Fibroblast of lung (primary cell): ENCODE measurements at regions not wholly inside any gene's neighbourhood (a gene's known extent, or its start where the extent isn't known, plus 50 kb on each side); places are given as distances from the start of the nearest gene placed in this dataset.

Experiments used
- DNase-seq, 2 donors: peaks; one replicate each; pipeline versions ENCODE4 v3.0.0 to v3.0.0-alpha.2; 2010; ENCODE audit warnings: low read depth in 2 of 2
- H2AFZ ChIP-seq: 2 replicates; pipeline ENCODE4 v1.5.1; 2012; ENCODE audit warnings: low read length, control low read depth, inconsistent platforms
- H3K27ac ChIP-seq: 2 replicates; pipeline ENCODE4 v1.5.1; 2011; ENCODE audit warnings: low read length, control low read depth; ENCODE audit not compliant: insufficient read depth
- H3K27me3 ChIP-seq: 2 replicates; pipeline ENCODE4 v1.5.1; 2011; ENCODE audit warnings: mild to moderate bottlenecking, low read length; ENCODE audit not compliant: control insufficient read depth, insufficient read depth
- H3K36me3 ChIP-seq: 2 replicates; pipeline ENCODE4 v1.5.1; 2011; ENCODE audit warnings: low read length; ENCODE audit not compliant: control insufficient read depth, insufficient read depth
- H3K4me1 ChIP-seq: 2 replicates; pipeline ENCODE4 v1.5.1; 2011; ENCODE audit warnings: low read length; ENCODE audit not compliant: control insufficient read depth, insufficient read depth; ENCODE audit errors: extremely low read depth
- H3K4me2 ChIP-seq: 2 replicates; pipeline ENCODE4 v1.5.1; 2011; ENCODE audit warnings: low read length, control low read depth; ENCODE audit not compliant: insufficient read depth; ENCODE audit errors: extremely low read depth
- H3K4me3 ChIP-seq, 4 experiments: fragments of 200-600 bp in 1 of 4; sonication (generic) in 1 of 4; replicated peaks in 1 of 4; 2 replicates each; pipeline ENCODE4 v1.5.1; 2011 to 2016; ENCODE audit warnings: low read length in 4 of 4, low read depth in 3 of 4, mild to moderate bottlenecking in 3 of 4, control low read depth in 2 of 4, inconsistent platforms in 1 of 4, mixed read lengths in 1 of 4; ENCODE audit not compliant: insufficient read depth in 1 of 4; ENCODE audit errors: control extremely low read depth in 1 of 4
- H3K79me2 ChIP-seq: 2 replicates; pipeline ENCODE4 v1.5.1; 2012; ENCODE audit warnings: mild to moderate bottlenecking, low read length, inconsistent platforms; ENCODE audit not compliant: control insufficient read depth, insufficient read depth
- H3K9ac ChIP-seq: 2 replicates; pipeline ENCODE4 v1.5.1; 2011; ENCODE audit warnings: mild to moderate bottlenecking, low read length, control low read depth; ENCODE audit not compliant: insufficient read depth
- H3K9me3 ChIP-seq: 2 replicates; pipeline ENCODE4 v1.5.1; 2012; ENCODE audit warnings: low read depth, low read length; ENCODE audit not compliant: control insufficient read depth, insufficient read depth
- H4K20me1 ChIP-seq: 2 replicates; pipeline ENCODE4 v1.5.1; 2011; ENCODE audit warnings: low read length; ENCODE audit not compliant: control insufficient read depth, insufficient read depth; ENCODE audit errors: extremely low read depth
- CTCF ChIP-seq, 2 donors: IDR thresholded peaks in 1 of 2; conservative IDR thresholded peaks in 1 of 2; 1 replicate in 1 of 2; 2 replicates in 1 of 2; pipeline ENCODE4 v1.5.1; 2011 to 2012; ENCODE audit warnings: low read length in 2 of 2, control low read depth in 1 of 2, inconsistent platforms in 1 of 2, low read depth in 1 of 2, mild to moderate bottlenecking in 1 of 2
- EZH2 ChIP-seq: IDR thresholded peaks from 2 replicates; pipeline ENCODE4 v1.5.1; 2012; ENCODE audit warnings: low read length, control low read depth, mild to moderate bottlenecking; ENCODE audit errors: missing control alignments

DNA sequence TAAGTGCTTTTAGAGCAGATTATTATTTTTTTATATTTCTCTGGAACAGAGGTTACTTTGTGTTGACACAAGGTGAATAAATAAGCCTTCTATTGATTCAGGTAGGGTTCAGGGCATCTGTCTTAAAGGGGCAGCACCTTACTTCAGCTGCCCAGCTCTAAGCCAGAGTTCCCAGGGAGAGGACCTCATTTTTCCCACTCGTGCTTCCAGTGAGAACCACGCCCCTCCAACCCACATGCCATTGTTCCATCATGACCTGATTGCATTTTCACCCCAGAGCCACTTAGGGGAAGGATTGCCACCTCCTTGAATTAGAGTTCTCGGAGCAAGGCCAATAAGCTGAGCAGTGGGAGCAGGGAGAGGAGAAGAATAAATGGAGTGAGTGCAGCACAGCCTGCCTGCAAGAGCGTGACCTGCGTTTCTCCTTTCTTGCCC is 104.3 kb upstream of the FRY start:
- Histone ChIP-seq H2AFZ (no peak overlapping the region), H3K9ac (no peak overlapping the region), H3K36me3 (no peaks in the 10 kb centered on the region), H3K9me3 (no peaks in the 10 kb centered on the region), H3K79me2 (no peaks in the 10 kb centered on the region), H3K4me3 (no peak overlapping the region), H3K4me2 (no peak overlapping the region), H3K4me1 (no peaks in the 10 kb centered on the region), H3K27ac (no peak overlapping the region), H3K27me3 (no peaks in the 10 kb centered on the region), H4K20me1 (no peaks in the 10 kb centered on the region)
- no peak for DNase-seq
- no peak for TF ChIP-seq EZH2
- TF ChIP-seq CTCF (conservative IDR thresholded peaks at IDR 0.05 in 1 of 2, IDR thresholded peaks at IDR 0.05 in 1 of 2; ENCODE audit: low read depth in 1 of 2, low read length in 2 of 2), result no peak

- no peaks in the 10 kb centered on the region for H3K36me3 ChIP-seq
- TF ChIP-seq CTCF (conservative IDR thresholded peaks at IDR 0.05 in 1 of 2, IDR thresholded peaks at IDR 0.05 in 1 of 2; ENCODE audit: low read depth in 1 of 2, low read length in 2 of 2) (no peak), EZH2 (no peak)
- no peaks in the 10 kb centered on the region for H3K9me3 ChIP-seq
- H3K27ac ChIP-seq, result no peak overlapping the region
- H3K27me3 ChIP-seq, result no peaks in the 10 kb centered on the region
- no peak overlapping the region for H3K4me3 ChIP-seq
- no peaks in the 10 kb centered on the region for H4K20me1 ChIP-seq
- no peaks in the 10 kb centered on the region for H3K79me2 ChIP-seq
- H2AFZ ChIP-seq, result no peak overlapping the region
- DNase-seq, result no peak
- H3K4me2 ChIP-seq, result no peak overlapping the region
- no peaks in the 10 kb centered on the region for H3K4me1 ChIP-seq
- no peak overlapping the region for H3K9ac ChIP-seq
Observed at GRCh38 chr13:31929031-31929770, 102.4 kb upstream of the FRY start.

GRCh38 chr13:31930490-31930889 is 101.1 kb upstream of the FRY start:
- no peak for TF ChIP-seq CTCF (conservative IDR thresholded peaks at IDR 0.05 in 1 of 2, IDR thresholded peaks at IDR 0.05 in 1 of 2; ENCODE audit: low read depth in 1 of 2, low read length in 2 of 2)
- TF ChIP-seq EZH2, result no peak
- Histone ChIP-seq H3K9ac (no peak overlapping the region), H3K27ac (no peak overlapping the region), H3K4me1 (no peaks in the 10 kb centered on the region), H3K4me2 (no peak overlapping the region), H4K20me1 (no peaks in the 10 kb centered on the region), H3K36me3 (no peaks in the 10 kb centered on the region), H3K9me3 (no peaks in the 10 kb centered on the region), H3K4me3 (no peak overlapping the region), H2AFZ (no peak overlapping the region), H3K79me2 (no peaks in the 10 kb centered on the region), H3K27me3 (no peaks in the 10 kb centered on the region)
- no peak for DNase-seq
